ENCODE measurements at regions not wholly inside any gene's neighbourhood (a gene's known extent, or its start where the extent isn't known, plus 50 kb on each side); places are given as distances from the start of the nearest gene placed in this dataset.

DNA sequence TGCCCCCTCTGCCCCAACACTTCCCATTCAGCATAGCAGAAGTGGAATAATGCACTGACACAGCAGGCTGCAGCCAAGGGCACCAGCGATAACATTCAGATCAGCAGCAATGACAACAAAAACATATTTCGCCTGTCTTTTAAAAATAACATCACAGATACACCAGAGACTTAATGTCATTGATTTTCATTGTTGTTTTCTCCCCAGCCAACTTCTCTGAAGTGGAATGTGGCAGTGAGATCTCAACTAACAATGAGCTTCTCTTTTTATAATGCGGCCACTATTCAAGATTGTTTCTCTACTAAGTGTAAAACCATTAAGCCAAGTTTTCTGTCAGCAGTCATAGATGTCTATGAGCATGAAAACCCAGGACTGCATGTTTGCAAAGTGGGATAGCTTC is 158.2 kb upstream of the TMEM229A start:
- DNase-seq, result no peak
- Mint-ChIP-seq H3K36me3 (ENCODE audit: insufficient read depth in 1 of 3, low read depth in 3 of 3) (no peaks in the 10 kb centered on the region), H3K27me3 (ENCODE audit: low read depth) (no peaks in the 10 kb centered on the region), H3K4me3 (no peak overlapping the region), H3K9me3 (no peaks in the 10 kb centered on the region), H3K4me1 (peaks cover 21 to 34% of the 10 kb centered on the region in 2 experiments), H3K27ac (0 out of 7 replicates have a peak overlapping the region, but pooled peaks of 1 of the 3 experiments have one; percentile 40)
- no peaks in the 10 kb centered on the region for H3K79me2 ChIP-seq (ENCODE audit: insufficient read depth, low read length)
- no peaks in the 10 kb centered on the region for H3K79me1 ChIP-seq (ENCODE audit: insufficient read depth, low read depth, low read length, poor library complexity, severe bottlenecking)
- no peak overlapping the region for H2BK12ac ChIP-seq (ENCODE audit: insufficient read length, low read depth, low read length)
- no peak overlapping the region for H2AK5ac ChIP-seq (ENCODE audit: insufficient read length, low read length)
- H3K14ac ChIP-seq (ENCODE audit: insufficient read depth, low read length), result no peak overlapping the region
- no peak overlapping the region for H3K4ac ChIP-seq (ENCODE audit: low read depth, low read length)
- no peaks in the 10 kb centered on the region; the same call in 1 of the 2 replicates for H3K4me1 ChIP-seq (ENCODE audit: insufficient read depth, low read length)
- H4K8ac ChIP-seq (replicated peaks; ENCODE audit: insufficient read length, low read depth, low read length), result no peak overlapping the region
- H3K27me3 ChIP-seq (ENCODE audit: insufficient read depth, low read length), result no peaks in the 10 kb centered on the region
- H4K20me1 ChIP-seq (ENCODE audit: control insufficient read depth, insufficient read depth, insufficient read length), result no peaks in the 10 kb centered on the region
- TF ChIP-seq, protein P1, sequence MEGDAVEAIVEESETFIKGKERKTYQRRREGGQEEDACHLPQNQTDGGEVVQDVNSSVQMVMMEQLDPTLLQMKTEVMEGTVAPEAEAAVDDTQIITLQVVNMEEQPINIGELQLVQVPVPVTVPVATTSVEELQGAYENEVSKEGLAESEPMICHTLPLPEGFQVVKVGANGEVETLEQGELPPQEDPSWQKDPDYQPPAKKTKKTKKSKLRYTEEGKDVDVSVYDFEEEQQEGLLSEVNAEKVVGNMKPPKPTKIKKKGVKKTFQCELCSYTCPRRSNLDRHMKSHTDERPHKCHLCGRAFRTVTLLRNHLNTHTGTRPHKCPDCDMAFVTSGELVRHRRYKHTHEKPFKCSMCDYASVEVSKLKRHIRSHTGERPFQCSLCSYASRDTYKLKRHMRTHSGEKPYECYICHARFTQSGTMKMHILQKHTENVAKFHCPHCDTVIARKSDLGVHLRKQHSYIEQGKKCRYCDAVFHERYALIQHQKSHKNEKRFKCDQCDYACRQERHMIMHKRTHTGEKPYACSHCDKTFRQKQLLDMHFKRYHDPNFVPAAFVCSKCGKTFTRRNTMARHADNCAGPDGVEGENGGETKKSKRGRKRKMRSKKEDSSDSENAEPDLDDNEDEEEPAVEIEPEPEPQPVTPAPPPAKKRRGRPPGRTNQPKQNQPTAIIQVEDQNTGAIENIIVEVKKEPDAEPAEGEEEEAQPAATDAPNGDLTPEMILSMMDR (conservative IDR thresholded peaks at IDR 0.05), result no peak
- no peak overlapping the region for H3K23ac ChIP-seq (ENCODE audit: insufficient read length, low read depth, low read length)
- no peak overlapping the region for H3K18ac ChIP-seq (ENCODE audit: insufficient read length, low read depth, low read length)
- H4K91ac ChIP-seq (ENCODE audit: insufficient read length, low read depth, low read length), result no peak overlapping the region
- no peak overlapping the region for H2AFZ ChIP-seq (ENCODE audit: low read length)
- H3K9me3 ChIP-seq (ENCODE audit: control insufficient read depth, low read depth, low read length), result no peaks in the 10 kb centered on the region
- H3T11ph ChIP-seq (ENCODE audit: low read length), result no peak overlapping the region
- no peak overlapping the region for H4K5ac ChIP-seq (ENCODE audit: insufficient read length, low read depth, low read length)
- no peak overlapping the region for H3K9ac ChIP-seq (ENCODE audit: extremely low read depth, insufficient read length, low read length)
- no peak overlapping the region for H3K27ac ChIP-seq (ENCODE audit: insufficient read length, low read depth, low read length)
- no peak overlapping the region for H2BK20ac ChIP-seq (ENCODE audit: low read depth, low read length, poor library complexity, severe bottlenecking)
- H3K56ac ChIP-seq (ENCODE audit: insufficient read length, low read depth, low read length), result no peak overlapping the region
- H3K4me2 ChIP-seq (ENCODE audit: insufficient read depth, insufficient read length, low read length), result no peak overlapping the region
- H2BK5ac ChIP-seq (ENCODE audit: insufficient read length, low read length), result no peak overlapping the region
- no peaks in the 10 kb centered on the region for H3K23me2 ChIP-seq (ENCODE audit: insufficient read length, low read depth, low read length, poor library complexity, severe bottlenecking)
- no CpG with 5 or more reads among the region's 3 CpGs for WGBS (ENCODE audit: extremely low coverage, insufficient read length, low lambda C conversion rate)
- H2BK15ac ChIP-seq (ENCODE audit: low read depth, low read length), result no peak overlapping the region
- no peak overlapping the region for H2BK120ac ChIP-seq (ENCODE audit: low read depth, low read length, poor library complexity, severe bottlenecking)

Measured in H9 (cell line).